ENCODE measurements at regions not wholly inside any gene's neighbourhood (a gene's known extent, or its start where the extent isn't known, plus 50 kb on each side); places are given as distances from the start of the nearest gene placed in this dataset.
"Not testable (repeated sequence)": the region's sequence is repeated elsewhere in the genome, so short reads cannot be mapped to it uniquely, and the experiment has no call there.

- no TSS peak for BruUV-seq (replicated peaks)
- POLR2A ChIA-PET, result no interaction called here
- Mint-ChIP-seq H3K36me3 (ENCODE audit: insufficient read depth, unreplicated experiment) (no peaks in the 10 kb centered on the region), H3K4me3 (ENCODE audit: unreplicated experiment) (no peak overlapping the region), H3K9me3 (ENCODE audit: unreplicated experiment) (peaks cover 10% of the 10 kb centered on the region), H3K27ac (ENCODE audit: unreplicated experiment) (no peak overlapping the region), H3K27me3 (ENCODE audit: insufficient read depth, unreplicated experiment) (peaks cover 12% of the 10 kb centered on the region), H3K4me1 (ENCODE audit: low read depth, unreplicated experiment) (no peaks in the 10 kb centered on the region)
- Histone ChIP-seq H3K4me3 (ENCODE audit: low read depth, low read length) (no peak overlapping the region), H3K9me3 (no peaks in the 10 kb centered on the region), H3K36me3 (ENCODE audit: control insufficient read depth, insufficient read depth, low read length) (no peaks in the 10 kb centered on the region), H3K27me3 (replicated peaks; ENCODE audit: control insufficient read depth, insufficient read depth, low read length) (no peaks in the 10 kb centered on the region), H3K4me1 (no peaks in the 10 kb centered on the region)
- TF ChIP-seq, protein P1, sequence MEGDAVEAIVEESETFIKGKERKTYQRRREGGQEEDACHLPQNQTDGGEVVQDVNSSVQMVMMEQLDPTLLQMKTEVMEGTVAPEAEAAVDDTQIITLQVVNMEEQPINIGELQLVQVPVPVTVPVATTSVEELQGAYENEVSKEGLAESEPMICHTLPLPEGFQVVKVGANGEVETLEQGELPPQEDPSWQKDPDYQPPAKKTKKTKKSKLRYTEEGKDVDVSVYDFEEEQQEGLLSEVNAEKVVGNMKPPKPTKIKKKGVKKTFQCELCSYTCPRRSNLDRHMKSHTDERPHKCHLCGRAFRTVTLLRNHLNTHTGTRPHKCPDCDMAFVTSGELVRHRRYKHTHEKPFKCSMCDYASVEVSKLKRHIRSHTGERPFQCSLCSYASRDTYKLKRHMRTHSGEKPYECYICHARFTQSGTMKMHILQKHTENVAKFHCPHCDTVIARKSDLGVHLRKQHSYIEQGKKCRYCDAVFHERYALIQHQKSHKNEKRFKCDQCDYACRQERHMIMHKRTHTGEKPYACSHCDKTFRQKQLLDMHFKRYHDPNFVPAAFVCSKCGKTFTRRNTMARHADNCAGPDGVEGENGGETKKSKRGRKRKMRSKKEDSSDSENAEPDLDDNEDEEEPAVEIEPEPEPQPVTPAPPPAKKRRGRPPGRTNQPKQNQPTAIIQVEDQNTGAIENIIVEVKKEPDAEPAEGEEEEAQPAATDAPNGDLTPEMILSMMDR (IDR thresholded peaks at IDR 0.05; ENCODE audit: insufficient read depth in 1 of 2, low read depth in 1 of 2, low read length in 1 of 2, severe bottlenecking in 1 of 2, unreplicated experiment in 1 of 2), result no peak
- DNase-seq, result no peak
- CTCF ChIA-PET, result no interaction called here
- intact Hi-C loops (cut with micrococcal nuclease; ENCODE audit: unreplicated experiment), result no loop called here
Measured at GRCh38 chr2:2581331-2582159, 250.5 kb upstream of the MYT1L start.

- H3K4me3 Mint-ChIP-seq (ENCODE audit: unreplicated experiment); H3K9me3 ChIP-seq; BruUV-seq (replicated peaks); DNase-seq; POLR2A ChIA-PET; CTCF ChIA-PET; H3K4me3 ChIP-seq (ENCODE audit: low read depth, low read length); H3K27ac Mint-ChIP-seq (ENCODE audit: unreplicated experiment); H3K36me3 Mint-ChIP-seq (ENCODE audit: insufficient read depth, unreplicated experiment); H3K4me1 ChIP-seq; intact Hi-C loops (cut with micrococcal nuclease; ENCODE audit: unreplicated experiment); H3K4me1 Mint-ChIP-seq (ENCODE audit: low read depth, unreplicated experiment); H3K27me3 ChIP-seq (replicated peaks; ENCODE audit: control insufficient read depth, insufficient read depth, low read length); H3K36me3 ChIP-seq (ENCODE audit: control insufficient read depth, insufficient read depth, low read length); H3K27me3 Mint-ChIP-seq (ENCODE audit: insufficient read depth, unreplicated experiment): not testable (repeated sequence)
- H3K9me3 Mint-ChIP-seq (ENCODE audit: unreplicated experiment), result peaks cover 10% of the 10 kb centered on the region
Measured at GRCh38 chr2:2580841-2581240, 249.8 kb upstream of the MYT1L start.

DNA sequence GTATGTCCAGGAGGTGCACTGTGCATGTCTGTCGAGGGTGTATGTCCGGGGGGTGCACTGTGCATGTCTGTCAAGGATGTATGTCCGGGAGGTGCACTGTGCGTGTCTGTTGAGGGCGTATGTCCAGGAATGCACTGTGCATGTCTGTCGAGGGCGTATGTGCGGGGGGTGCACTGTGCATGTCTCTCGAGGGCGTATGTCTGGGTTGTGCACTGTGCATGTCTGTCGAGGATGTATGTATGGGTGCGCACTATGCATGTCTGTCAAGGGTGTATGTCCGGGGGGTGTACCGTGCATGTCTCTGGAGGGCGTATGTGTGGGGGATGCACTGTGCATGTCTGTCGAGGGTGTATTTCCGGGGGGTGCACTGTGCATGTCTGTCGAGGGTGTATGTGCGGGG, 249.3 kb upstream of the MYT1L start:
- DNase-seq, result no peak
- Histone ChIP-seq H3K27me3 (replicated peaks; ENCODE audit: control insufficient read depth, insufficient read depth, low read length) (no peaks in the 10 kb centered on the region), H3K4me1 (no peaks in the 10 kb centered on the region), H3K36me3 (ENCODE audit: control insufficient read depth, insufficient read depth, low read length) (no peaks in the 10 kb centered on the region), H3K4me3 (ENCODE audit: low read depth, low read length) (no peak overlapping the region), H3K9me3 (no peaks in the 10 kb centered on the region)
- ChIA-PET CTCF (no interaction called here), POLR2A (no interaction called here)
- Mint-ChIP-seq H3K9me3 (ENCODE audit: unreplicated experiment) (peaks cover 10% of the 10 kb centered on the region), H3K27me3 (ENCODE audit: insufficient read depth, unreplicated experiment) (peaks cover 9% of the 10 kb centered on the region), H3K4me1 (ENCODE audit: low read depth, unreplicated experiment) (no peaks in the 10 kb centered on the region), H3K36me3 (ENCODE audit: insufficient read depth, unreplicated experiment) (no peaks in the 10 kb centered on the region), H3K4me3 (ENCODE audit: unreplicated experiment) (no peak overlapping the region), H3K27ac (ENCODE audit: unreplicated experiment) (no peak overlapping the region)
- intact Hi-C loops (cut with micrococcal nuclease; ENCODE audit: unreplicated experiment), result no loop called here
- no TSS peak for BruUV-seq (replicated peaks)
- TF ChIP-seq, protein P1 (IDR thresholded peaks at IDR 0.05; ENCODE audit: insufficient read depth in 1 of 2, low read depth in 1 of 2, low read length in 1 of 2, severe bottlenecking in 1 of 2, unreplicated experiment in 1 of 2), result no peak

Data from Caco-2 (cell line).